ENCODE measurements at regions not wholly inside any gene's neighbourhood (a gene's known extent, or its start where the extent isn't known, plus 50 kb on each side); places are given as distances from the start of the nearest gene placed in this dataset.

DNA sequence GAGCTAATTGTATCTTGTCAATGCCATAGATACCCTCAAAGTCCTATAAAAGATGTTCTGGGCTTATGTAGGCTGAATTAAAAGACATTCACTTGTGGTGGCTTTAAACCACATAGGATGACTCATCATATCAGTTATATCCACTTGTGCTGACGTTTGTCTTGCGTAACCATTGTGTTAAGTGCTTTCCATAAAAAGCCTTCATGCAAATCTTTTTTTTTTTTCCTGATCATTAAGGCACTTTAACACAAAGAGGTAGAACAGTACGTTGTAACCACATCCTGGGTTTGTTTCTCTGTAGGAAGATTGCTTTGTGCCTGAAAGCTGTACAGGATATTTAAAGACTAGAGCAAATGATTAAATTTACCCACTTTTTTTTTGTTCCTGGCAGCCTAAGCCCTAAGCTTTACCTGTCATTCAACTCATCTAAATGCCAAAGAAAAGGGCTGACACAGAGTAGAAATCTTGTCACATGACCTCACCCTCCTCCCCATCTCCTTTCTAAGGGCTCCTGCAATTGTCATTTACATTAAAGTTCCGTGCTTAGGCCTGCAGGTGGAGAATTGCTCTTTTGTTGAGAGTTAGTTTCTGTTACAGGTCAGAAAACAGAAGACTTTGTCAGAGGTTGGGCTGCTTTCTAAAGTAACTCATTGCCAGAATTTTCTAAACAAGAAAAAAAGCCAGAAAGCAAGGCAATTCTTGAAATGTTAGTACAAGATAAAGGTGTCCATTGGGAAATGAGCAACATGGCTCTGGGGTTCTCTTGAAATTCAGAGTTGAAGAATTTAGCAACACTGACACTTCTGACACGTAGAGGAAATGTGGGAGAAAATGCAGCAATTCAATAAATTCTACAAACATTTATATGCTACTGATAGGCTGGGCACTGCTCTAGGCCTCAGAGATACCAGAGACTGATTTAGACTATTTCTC, 555.6 kb downstream of the PPARGC1A start:
- TF ChIP-seq, protein P1, sequence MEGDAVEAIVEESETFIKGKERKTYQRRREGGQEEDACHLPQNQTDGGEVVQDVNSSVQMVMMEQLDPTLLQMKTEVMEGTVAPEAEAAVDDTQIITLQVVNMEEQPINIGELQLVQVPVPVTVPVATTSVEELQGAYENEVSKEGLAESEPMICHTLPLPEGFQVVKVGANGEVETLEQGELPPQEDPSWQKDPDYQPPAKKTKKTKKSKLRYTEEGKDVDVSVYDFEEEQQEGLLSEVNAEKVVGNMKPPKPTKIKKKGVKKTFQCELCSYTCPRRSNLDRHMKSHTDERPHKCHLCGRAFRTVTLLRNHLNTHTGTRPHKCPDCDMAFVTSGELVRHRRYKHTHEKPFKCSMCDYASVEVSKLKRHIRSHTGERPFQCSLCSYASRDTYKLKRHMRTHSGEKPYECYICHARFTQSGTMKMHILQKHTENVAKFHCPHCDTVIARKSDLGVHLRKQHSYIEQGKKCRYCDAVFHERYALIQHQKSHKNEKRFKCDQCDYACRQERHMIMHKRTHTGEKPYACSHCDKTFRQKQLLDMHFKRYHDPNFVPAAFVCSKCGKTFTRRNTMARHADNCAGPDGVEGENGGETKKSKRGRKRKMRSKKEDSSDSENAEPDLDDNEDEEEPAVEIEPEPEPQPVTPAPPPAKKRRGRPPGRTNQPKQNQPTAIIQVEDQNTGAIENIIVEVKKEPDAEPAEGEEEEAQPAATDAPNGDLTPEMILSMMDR (conservative IDR thresholded peaks at IDR 0.05; ENCODE audit: low read length): no peak
- no peak overlapping the region for H3K4me3 ChIP-seq (ENCODE audit: low read length)
- DNase-seq (ENCODE audit: low read depth): peak; percentile 61

DNA sequence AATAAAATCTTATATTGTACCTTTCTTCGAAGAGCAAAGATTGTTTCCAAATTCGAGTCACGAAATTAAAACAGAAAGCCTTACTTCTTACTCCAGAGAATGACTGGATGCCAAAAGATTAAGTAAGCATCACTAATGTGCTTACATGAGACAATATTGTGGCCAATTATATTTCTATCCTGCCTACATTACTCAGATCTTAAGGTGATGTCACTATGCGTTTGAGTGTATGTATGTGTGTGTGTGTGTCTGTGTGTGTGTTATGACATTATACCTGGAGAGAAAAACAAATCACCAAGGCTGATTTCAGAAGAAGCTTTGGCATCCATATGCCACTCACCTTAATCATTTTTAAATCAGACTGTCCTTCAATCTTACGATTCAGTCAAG, 556.3 kb downstream of the PPARGC1A start:
- no peak for DNase-seq (ENCODE audit: low read depth)
- TF ChIP-seq, protein P1 (conservative IDR thresholded peaks at IDR 0.05; ENCODE audit: low read length): no peak
- no peak overlapping the region for H3K4me3 ChIP-seq (ENCODE audit: low read length)

DNA sequence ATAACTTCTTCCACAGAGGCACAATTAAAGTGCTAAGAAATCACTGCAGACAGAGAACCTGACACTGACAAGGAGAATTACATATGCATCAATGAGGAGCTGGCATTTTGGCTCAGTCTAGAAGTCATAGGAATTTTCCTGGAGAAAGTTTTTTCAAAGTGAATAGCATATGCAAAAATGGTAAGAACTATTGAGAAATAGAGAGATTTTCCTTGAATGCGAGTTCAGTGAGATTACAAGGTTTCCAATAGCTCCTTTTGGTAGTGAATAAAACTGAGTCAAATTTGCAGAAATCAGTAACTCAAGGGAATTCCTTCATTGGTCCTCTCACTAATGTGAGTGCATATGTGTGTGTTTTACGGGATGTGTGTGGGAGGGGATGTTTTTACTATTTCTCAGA, 557.5 kb downstream of the PPARGC1A start:
- no peak overlapping the region for H3K4me3 ChIP-seq (ENCODE audit: low read length)
- TF ChIP-seq, protein P1 (conservative IDR thresholded peaks at IDR 0.05; ENCODE audit: low read length): no peak
- no peak for DNase-seq (ENCODE audit: low read depth)

DNA sequence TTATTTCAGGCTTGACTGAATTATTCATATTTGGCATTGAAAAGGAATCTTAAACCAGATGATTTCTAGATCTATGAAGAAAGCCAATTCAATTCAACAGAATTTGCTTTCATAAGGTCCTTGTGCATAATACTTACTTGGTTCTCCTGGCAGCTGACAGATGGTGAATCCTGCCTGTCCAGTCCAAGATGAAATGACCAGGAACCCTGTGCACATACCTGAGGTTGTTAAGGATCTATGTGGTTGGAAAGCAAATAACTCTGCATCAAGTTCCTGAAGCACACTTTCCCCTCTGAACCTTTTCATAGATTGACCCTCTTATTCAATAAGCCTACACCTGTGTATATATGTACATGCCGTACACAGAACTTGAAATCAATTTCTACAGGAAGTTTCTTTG, 562.7 kb downstream of the PPARGC1A start:
- TF ChIP-seq, protein P1 (conservative IDR thresholded peaks at IDR 0.05; ENCODE audit: low read length): no peak
- no peak for DNase-seq (ENCODE audit: low read depth)
- no peak overlapping the region for H3K4me3 ChIP-seq (ENCODE audit: low read length)

DNA sequence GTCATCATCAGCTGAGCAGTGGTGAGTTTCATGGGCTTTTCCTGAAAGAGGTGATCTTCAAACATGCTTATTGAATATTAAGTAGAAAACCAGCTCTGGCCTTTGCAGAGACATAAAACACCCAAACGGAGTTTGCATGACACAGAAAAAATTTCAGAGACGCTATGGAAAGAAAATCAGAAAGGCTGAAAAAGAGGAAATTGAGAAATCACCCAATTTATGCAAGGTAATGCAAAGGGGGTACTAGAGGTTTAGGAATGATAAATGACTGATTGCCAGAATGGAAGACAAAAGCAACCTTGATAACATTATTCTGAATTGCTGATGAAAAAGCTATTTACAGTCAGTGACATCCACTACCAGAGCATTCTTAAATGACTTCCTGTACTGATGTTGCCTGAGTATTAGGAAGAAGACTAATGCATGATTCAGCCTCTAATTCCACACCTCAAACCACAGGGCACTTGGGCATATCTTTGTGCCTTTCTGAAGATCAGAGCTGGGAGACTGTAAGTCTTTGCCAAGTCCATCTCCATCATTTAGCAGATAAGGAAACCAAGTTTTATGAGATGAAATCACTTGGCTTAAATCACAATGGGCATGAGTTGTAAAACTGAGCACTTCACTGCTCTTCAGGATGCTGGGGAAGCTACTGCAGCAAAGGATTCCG, 565.7 kb downstream of the PPARGC1A start:
- no peak for DNase-seq (ENCODE audit: low read depth)
- TF ChIP-seq, protein P1 (conservative IDR thresholded peaks at IDR 0.05; ENCODE audit: low read length): no peak
- no peak overlapping the region for H3K4me3 ChIP-seq (ENCODE audit: low read length)

DNA sequence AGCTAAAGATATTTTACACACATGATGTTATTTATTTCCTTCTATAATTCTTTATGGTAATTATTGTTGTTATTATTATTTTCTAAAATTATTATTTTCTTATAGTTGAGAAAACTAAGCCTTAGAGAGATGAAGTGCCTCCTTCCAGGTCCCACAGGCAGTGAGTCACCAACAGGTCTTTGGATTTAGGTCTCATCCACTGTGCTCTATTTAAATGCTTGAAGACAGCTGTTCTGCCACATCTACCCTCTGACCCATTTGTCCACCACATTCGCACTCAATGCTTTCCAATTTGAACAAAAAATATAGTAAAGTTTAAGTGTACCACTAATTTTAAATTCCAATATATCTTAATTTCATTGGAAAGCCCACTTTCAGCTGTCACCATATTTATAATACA, 566.4 kb downstream of the PPARGC1A start:
- TF ChIP-seq, protein P1 (conservative IDR thresholded peaks at IDR 0.05; ENCODE audit: low read length): no peak
- DNase-seq (ENCODE audit: low read depth): no peak
- no peak overlapping the region for H3K4me3 ChIP-seq (ENCODE audit: low read length)

DNA sequence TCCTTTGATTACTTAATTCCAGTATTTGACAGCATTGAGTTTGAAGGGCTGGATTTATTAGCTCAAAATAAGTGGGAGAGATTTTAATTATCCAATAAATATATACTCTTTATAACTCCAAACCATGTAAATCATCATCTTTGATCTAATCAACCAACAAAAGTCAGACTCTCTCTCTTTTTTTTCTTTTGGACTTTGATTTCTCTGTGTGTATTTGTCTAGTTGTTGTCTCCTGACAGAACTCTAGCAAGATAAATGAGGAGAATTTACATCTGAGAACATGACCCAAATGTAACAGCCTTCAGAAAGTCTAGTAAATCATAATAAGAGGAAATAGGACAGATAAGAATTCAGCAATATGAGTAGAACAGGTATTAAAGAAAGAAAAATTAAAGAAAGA, 567.1 kb downstream of the PPARGC1A start:
- DNase-seq (ENCODE audit: low read depth): no peak
- H3K4me3 ChIP-seq (ENCODE audit: low read length): no peak overlapping the region
- TF ChIP-seq, protein P1 (conservative IDR thresholded peaks at IDR 0.05; ENCODE audit: low read length): no peak
